HepG2 (cell line): ENCODE measurements at regions not wholly inside any gene's neighbourhood (a gene's known extent, or its start where the extent isn't known, plus 50 kb on each side); places are given as distances from the start of the nearest gene placed in this dataset.

Experiments
- ATAC-seq: fragments of 200-7000 bp; cut with Tn5 transposase; 3 replicates; pipeline ENCODE4 v1.9.1; 2020; ENCODE audit warnings: mild to moderate bottlenecking, moderate library complexity
- BruUV-seq: library from RNA; stranded (reverse); fragments of 400-500 nt; replicated peaks from 2 replicates; lab custom pipeline; 2021; lab: Mats Ljungman, UMichigan
- CTCF ChIA-PET: fragments of 300-600 bp; formaldehyde crosslinking; extraction: SDS; loops from one replicate; lab custom pipeline; 2021; ENCODE audit warnings: low total read pairs, inconsistent platforms, low intra/inter-chr PET ratio; lab: Yijun Ruan, JAX
- POLR2A ChIA-PET: fragments of 350-600 bp; sonication (Branson Sonifier 250); formaldehyde crosslinking; loops from one replicate; lab custom pipeline; 2020; ENCODE audit warnings: antibody characterized with exemption, inconsistent platforms; lab: Yijun Ruan, JAX
- DNase-seq: peaks from one replicate; pipeline ENCODE4 v3.0.0-alpha.2; 2015; ENCODE audit warnings: low spot score
- FAIRE-seq: peaks from 3 replicates; lab custom pipeline; 2011; peaks lifted over from hg19 to GRCh38; lab: Jason Lieb, UNC
- H2AFZ ChIP-seq: one replicate; pipeline ENCODE4 v1.6.1; 2011; ENCODE audit warnings: low read length, inconsistent platforms
- H3K27ac ChIP-seq: fragments of 300-600 bp; 3 replicates; pipeline ENCODE4 v1.8.0; 2011; ENCODE audit warnings: mixed run types, mild to moderate bottlenecking, mixed read lengths, low read length, inconsistent platforms; ENCODE audit not compliant: insufficient read depth; ENCODE audit errors: extremely low read length
- H3K27me3 ChIP-seq, 2 experiments: fragments of 200-600 bp in 1 of 2; 2 replicates in 1 of 2; 3 replicates in 1 of 2; pipeline versions ENCODE4 v1.6.0 to v1.8.0; 2011; ENCODE audit warnings: low read length in 2 of 2, mild to moderate bottlenecking in 2 of 2, moderate library complexity in 2 of 2, inconsistent platforms in 1 of 2; ENCODE audit not compliant: insufficient read depth in 2 of 2, control insufficient read depth in 1 of 2
- H3K36me3 ChIP-seq, 2 experiments: fragments of 200-600 bp in 1 of 2; replicated peaks in 1 of 2; 2 replicates in 1 of 2; 3 replicates in 1 of 2; pipeline versions ENCODE4 v1.5.1 to v1.8.0; 2011; ENCODE audit warnings: low read length in 2 of 2, inconsistent platforms in 1 of 2; ENCODE audit not compliant: insufficient read depth in 2 of 2, control insufficient read depth in 1 of 2
- H3K4me1 ChIP-seq: 2 replicates; pipeline ENCODE4 v1.5.1; 2012; ENCODE audit warnings: low read length, inconsistent platforms; ENCODE audit not compliant: insufficient read depth
- H3K4me2 ChIP-seq: 2 replicates; pipeline ENCODE4 v1.6.0; 2011; ENCODE audit warnings: low read depth, low read length, inconsistent platforms
- H3K4me3 ChIP-seq, 3 experiments: fragments of 200-600 bp in 1 of 3; sonication (generic), shearing (Covaris generic) in 1 of 3; replicated peaks in 1 of 3; 2 replicates each; pipeline ENCODE4 v1.5.1; 2011 to 2016; ENCODE audit warnings: low read length in 3 of 3, inconsistent platforms in 2 of 3, low read depth in 2 of 3, mild to moderate bottlenecking in 2 of 3, control low read depth in 1 of 3, mixed read lengths in 1 of 3; ENCODE audit not compliant: insufficient read depth in 1 of 3
- H3K79me2 ChIP-seq: one replicate; pipeline ENCODE4 v1.6.1; 2011; ENCODE audit warnings: low read length, inconsistent platforms; ENCODE audit not compliant: insufficient read depth
- H3K9ac ChIP-seq: 2 replicates; pipeline ENCODE4 v1.6.0; 2011; ENCODE audit warnings: mild to moderate bottlenecking, low read depth, low read length, inconsistent platforms; ENCODE audit not compliant: insufficient read depth
- H3K9me3 ChIP-seq: 2 replicates; pipeline ENCODE4 v1.5.1; 2012; ENCODE audit warnings: mild to moderate bottlenecking, low read length
- H4K20me1 ChIP-seq: 2 replicates; pipeline ENCODE4 v1.6.0; 2011; ENCODE audit warnings: inconsistent platforms, mild to moderate bottlenecking, low read length, moderate library complexity; ENCODE audit not compliant: insufficient read depth
- EED ChIP-seq: sonication (generic); formaldehyde crosslinking; IDR thresholded peaks from 2 replicates; pipeline ENCODE4 v1.5.0; 2020; ENCODE audit warnings: mild to moderate bottlenecking, missing genetic modification reagents
- GTF3A ChIP-seq: sonication (generic); formaldehyde crosslinking; conservative IDR thresholded peaks from 2 replicates; pipeline ENCODE4 v1.4.0; 2020; ENCODE audit warnings: mild to moderate bottlenecking, missing genetic modification reagents
- HNF1A ChIP-seq, 2 experiments: sonication (generic) in 1 of 2; formaldehyde crosslinking in 1 of 2; IDR thresholded peaks; 2 replicates each; pipeline versions ENCODE4 v1.4.0 to v1.6.1; 2016 to 2020; ENCODE audit warnings: borderline replicate concordance in 1 of 2, low read depth in 1 of 2, mild to moderate bottlenecking in 1 of 2, missing genetic modification reagents in 1 of 2
- HNRNPH1 ChIP-seq: fragments of 200-400 bp; formaldehyde crosslinking; optimal IDR thresholded peaks from 2 replicates; pipeline ENCODE3; 2017; ENCODE audit warnings: mild to moderate bottlenecking, low read depth, low read length
- JARID2 ChIP-seq: sonication (generic); formaldehyde crosslinking; IDR thresholded peaks from 2 replicates; pipeline ENCODE4 v1.8.1; 2023; ENCODE audit warnings: missing genetic modification reagents, inconsistent platforms; ENCODE audit not compliant: insufficient replicate concordance
- MAFF ChIP-seq: IDR thresholded peaks from 2 replicates; pipeline ENCODE4 v1.6.1; 2011; ENCODE audit warnings: low read depth, low read length, improper control_type of control experiment
- MTF1 ChIP-seq: sonication (generic); formaldehyde crosslinking; IDR thresholded peaks from 2 replicates; pipeline ENCODE4 v1.5.0; 2020; ENCODE audit warnings: missing genetic modification reagents
- NFE2L2 ChIP-seq: fragments of 150-350 bp; IDR thresholded peaks from 2 replicates; pipeline ENCODE4 v1.6.1; 2014; ENCODE audit warnings: low read length
- RAD21 ChIP-seq: fragments of 450-650 bp; formaldehyde crosslinking; IDR thresholded peaks from 2 replicates; pipeline ENCODE4 v1.5.0; 2020; ENCODE audit warnings: mild to moderate bottlenecking
- RBFOX2 ChIP-seq: fragments of 200-400 bp; formaldehyde crosslinking; IDR thresholded peaks from 2 replicates; pipeline ENCODE4 v1.6.1; 2017; ENCODE audit warnings: low read depth, mild to moderate bottlenecking, low read length
- WGBS: methylation state at CpG from one replicate; pipeline ENCODE4 v1.1.6; 2017; ENCODE audit warnings: low lambda C conversion rate; 5-methylcytosine and 5-hydroxymethylcytosine counted together
- in situ Hi-C: cut with HindIII; loops from 2 replicates; pipeline ENCODE4 v1.10.0; 2017; ENCODE audit warnings: low pct_unique_long_range_greater_than_20kb; ENCODE audit not compliant: extremely low pct_ligation_motif_present
- intact Hi-C: fragments of 100-400 bp; cut with micrococcal nuclease; formaldehyde crosslinking; loops from one replicate; pipeline ENCODE4 v1.10.0; 2022; ENCODE audit not compliant: unreplicated experiment

GRCh38 chr18:2394684-2395083 lies 176.6 kb downstream of the METTL4 start:
- no peak overlapping the region for H2AFZ ChIP-seq
- no peak overlapping the region for H3K4me3 ChIP-seq
- DNase-seq (no peak), FAIRE-seq (no peak), ATAC-seq (no peak)
- intact Hi-C loops (loop anchor here (5.0 kb wide), 1 partner anchor 92 kb away; no protein-coding TSS in a partner anchor), in situ Hi-C loops (no loop called here)
- no peaks in the 10 kb centered on the region for H3K27me3 ChIP-seq
- no peak overlapping the region for H3K4me2 ChIP-seq
- H4K20me1 ChIP-seq = no peaks in the 10 kb centered on the region
- H3K27ac ChIP-seq = no peak overlapping the region
- no peak overlapping the region for H3K9ac ChIP-seq
- no peaks in the 10 kb centered on the region for H3K9me3 ChIP-seq
- H3K4me1 ChIP-seq = no peaks in the 10 kb centered on the region
- no peaks in the 10 kb centered on the region for H3K36me3 ChIP-seq
- H3K79me2 ChIP-seq = no peaks in the 10 kb centered on the region
- POLR2A ChIA-PET = no interaction called here
- CTCF ChIA-PET = no interaction called here
- no TSS peak for BruUV-seq
- WGBS = 8% methylated on average over 7 of the region's 7 CpGs
- TF ChIP-seq NFE2L2 (no peak), GTF3A (CRISPR knock-in tag) (no peak), JARID2 (CRISPR knock-in tag) (no peak), RAD21 (no peak), RBFOX2 (no peak), MAFF (no peak)

- H3K4me3 ChIP-seq = no peak overlapping the region
- no peaks in the 10 kb centered on the region for H3K79me2 ChIP-seq
- H3K27ac ChIP-seq = no peak overlapping the region
- POLR2A ChIA-PET = no interaction called here
- no peaks in the 10 kb centered on the region for H3K9me3 ChIP-seq
- H3K4me1 ChIP-seq = no peaks in the 10 kb centered on the region
- no peaks in the 10 kb centered on the region for H4K20me1 ChIP-seq
- CTCF ChIA-PET = no interaction called here
- no peak for FAIRE-seq
- no peak for DNase-seq
- 19% methylated on average over 3 of the region's 3 CpGs for WGBS
- H3K36me3 ChIP-seq = no peaks in the 10 kb centered on the region
- TF ChIP-seq HNRNPH1 (no peak), EED (CRISPR knock-in tag) (no peak), HNF1A (IDR thresholded peaks at IDR 0.05; ENCODE audit: low read depth) (0 out of 2 replicates have a peak, but pooled peaks have one; percentile 24), HNF1A (CRISPR knock-in tag; IDR thresholded peaks at IDR 0.05; ENCODE audit: borderline replicate concordance) (no peak), MTF1 (no peak)
- no peak overlapping the region for H3K9ac ChIP-seq
- no TSS peak for BruUV-seq
- H3K4me2 ChIP-seq = no peak overlapping the region
- in situ Hi-C loops = no loop called here
- no peaks in the 10 kb centered on the region for H3K27me3 ChIP-seq
- intact Hi-C loops = loop anchor here (5.0 kb wide), 1 partner anchor 93 kb away; no protein-coding TSS in a partner anchor
- no peak overlapping the region for H2AFZ ChIP-seq
- no peak for ATAC-seq
Measured at GRCh38 chr18:2395427-2396161, 175.7 kb downstream of the METTL4 start.
